NCI-H524 treated with DMSO at 0.1 percent for 48 hours (cell line): ENCODE measurements at regions not wholly inside any gene's neighbourhood (a gene's known extent, or its start where the extent isn't known, plus 50 kb on each side); places are given as distances from the start of the nearest gene placed in this dataset.

Experiments
- DNase-seq: peaks from one replicate; lab custom pipeline; 2025; lab: John Stamatoyannopoulos, UW

DNA sequence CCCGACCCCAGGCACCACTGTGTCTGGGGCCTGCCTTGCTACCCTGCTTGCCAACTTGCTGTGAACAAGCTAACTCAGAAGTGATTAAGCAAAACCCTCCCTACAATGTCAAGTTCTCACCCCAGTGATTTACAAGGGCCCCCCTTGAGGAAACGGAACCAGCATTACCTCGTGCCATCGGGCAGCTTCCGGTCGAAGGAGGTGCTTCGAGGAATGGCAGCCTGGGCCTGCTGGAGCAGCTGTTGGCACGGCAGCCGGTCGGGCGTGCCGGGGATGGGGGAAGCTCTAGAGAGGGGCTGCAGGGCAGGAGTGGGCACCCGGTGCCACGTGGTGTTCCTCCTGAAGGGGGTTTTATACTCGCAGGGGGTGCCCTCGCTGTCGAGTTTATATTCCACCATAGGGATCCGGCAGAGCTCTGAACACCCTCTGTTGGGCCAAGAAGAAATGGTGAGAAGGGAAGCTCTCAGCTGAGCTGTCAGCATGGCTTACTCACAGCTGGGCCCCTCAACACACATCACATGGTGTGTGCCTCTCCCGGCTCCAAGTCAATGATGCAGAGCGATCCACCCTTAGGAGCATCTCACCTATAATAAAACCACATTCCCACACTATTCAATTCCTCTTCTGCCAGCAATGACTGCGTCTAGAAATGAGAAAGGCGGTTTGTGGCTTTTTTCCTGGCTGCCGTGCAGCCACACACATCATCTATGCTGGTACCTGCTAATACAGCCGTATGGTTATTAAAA, 184.4 kb downstream of the SIPA1L2 start:
- DNase-seq = no peak

DNA sequence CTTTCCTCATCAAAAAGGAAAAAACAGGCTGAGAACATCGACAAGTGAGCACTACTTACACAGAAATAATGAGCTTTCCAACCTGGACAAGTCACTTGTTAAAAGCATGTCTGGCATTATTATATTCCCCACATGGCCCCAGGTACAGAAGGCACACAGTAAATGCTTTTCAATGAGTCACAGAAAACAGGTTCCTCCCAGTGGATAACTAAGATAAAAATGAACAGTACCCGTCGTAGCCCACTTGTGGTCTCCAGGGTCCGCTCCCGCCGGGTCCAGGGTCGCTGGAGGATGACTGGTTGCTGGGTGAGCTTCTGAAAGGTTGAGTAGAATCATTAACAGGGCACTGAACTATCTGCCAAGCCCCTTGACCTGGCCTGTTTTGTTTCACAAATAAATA, 186.6 kb downstream of the SIPA1L2 start:
- DNase-seq = no peak

DNA sequence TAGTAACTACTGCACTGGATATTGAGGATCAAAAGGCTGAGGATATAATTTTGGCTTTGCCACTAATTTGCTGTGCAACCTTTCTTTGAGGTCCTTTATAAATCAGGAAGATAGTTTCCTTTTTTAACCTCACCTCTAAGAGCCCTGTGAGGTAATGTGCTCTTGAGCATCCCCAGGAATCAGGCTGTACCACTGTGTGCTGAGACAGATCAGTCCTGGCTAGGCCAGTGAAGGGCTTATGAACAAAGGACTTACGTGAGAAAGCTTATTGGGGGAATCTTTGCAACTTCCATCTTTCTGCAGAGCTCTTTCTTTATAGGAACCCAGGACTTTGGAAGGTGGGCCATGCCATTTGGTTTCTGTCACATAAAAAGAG, 188.9 kb downstream of the SIPA1L2 start:
- DNase-seq = no peak

DNA sequence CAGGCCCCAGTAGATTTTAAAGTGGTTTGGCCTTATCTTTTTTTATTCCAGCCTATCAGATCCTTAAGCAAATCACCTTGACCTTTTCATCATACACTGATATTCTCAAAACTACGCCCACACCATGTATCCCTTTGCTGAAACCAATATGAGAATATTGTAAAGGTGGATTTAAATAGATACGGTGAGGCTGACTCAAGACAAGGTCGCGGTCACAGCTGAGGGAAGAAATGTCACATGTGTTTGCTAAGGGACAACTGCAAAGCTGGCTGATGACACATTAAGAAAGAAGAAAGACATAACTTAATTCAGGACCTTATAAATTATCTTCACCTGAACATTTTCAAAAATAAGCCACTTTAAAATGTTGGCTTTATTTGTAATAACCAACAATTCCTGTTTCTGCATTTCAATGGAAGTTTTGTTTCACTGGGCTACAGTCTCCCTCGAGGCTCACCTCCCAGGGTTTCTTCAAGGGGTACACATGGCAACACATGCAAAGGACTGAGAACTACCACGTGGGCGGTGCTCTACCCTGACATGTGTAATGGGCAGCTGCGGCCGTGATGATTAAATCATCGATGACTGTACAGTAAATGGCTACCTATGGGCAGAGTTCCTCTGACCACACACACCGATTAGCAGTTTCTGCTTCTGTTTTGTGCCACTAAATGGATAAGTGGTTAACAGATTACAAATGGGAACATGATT, 189.5 kb downstream of the SIPA1L2 start:
- DNase-seq = no peak

DNA sequence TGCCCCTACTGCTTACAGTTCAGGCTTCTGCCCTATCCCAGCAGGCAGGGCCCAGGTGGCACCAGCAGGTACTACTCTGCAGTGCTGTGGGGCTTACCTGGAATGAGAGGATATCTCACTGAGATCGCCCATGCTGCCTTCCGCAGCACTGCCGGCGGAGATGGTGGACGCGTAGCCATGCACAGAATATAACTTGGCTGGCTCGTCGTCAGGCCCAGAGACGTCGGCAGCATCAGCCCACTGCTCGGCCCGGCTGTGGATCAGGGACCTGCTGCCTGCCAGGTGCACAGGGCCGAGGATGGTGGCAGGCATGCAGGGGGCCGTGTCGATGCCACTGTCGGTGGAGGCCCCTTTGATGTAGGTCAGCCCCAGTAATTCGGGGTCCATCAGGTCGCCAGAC, 190.9 kb downstream of the SIPA1L2 start:
- DNase-seq = no peak

DNA sequence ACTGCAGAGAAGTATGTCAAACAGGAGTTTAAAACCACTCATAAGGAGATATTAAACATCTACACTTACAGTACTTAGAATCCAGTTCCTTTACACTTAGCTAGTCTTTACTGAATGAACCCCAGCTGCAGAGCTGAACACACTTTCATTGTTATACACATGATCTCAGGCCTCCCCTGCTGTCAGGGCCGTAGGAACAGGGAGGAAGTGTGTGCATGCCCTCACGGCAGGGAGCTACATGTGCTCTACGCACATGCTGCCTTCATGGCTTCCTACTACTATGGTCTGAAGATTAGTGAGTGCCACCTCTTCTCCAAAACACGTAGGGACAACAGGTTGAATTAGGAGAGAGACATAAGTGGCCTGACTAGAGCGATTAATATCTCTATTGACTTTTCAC, 191.5 kb downstream of the SIPA1L2 start:
- DNase-seq = no peak

DNA sequence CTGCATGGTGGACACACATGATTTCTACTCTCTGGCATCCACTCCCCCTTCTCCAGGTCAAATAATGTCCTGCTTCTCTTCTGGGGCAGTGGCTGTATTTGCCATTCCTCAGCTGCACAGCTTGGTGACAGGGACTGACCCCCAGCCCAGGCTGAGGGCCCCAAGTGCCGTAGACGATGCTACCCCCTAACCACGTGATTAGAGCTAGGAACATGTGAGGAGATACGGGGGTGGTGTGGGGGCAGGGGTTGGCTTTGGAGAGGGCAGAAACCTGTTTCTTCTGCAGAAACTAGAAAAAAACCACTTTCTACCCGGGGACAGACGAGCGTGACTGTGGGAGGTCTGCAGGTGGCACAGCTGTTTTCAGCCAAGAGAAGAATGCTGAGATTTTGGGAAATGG, 192.4 kb downstream of the SIPA1L2 start:
- DNase-seq = no peak

DNA sequence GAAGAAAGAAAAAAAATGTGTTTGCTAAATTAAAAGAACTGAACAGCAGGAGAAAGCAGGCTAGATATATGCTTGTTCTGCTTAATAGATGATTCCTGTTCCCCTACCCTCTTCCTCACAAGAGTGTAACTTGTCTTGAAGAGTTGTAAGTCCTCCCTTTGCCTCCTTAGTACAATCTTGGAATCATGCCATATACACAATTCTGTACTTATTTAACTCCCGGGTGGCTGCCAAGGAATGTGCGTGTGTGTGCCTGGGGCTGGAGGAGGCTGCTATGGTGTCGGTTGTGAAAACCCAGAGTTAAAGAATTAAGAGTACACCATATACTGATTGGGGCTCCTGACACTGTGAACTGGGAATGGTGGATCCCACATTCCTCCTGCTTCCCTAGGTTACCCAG, 194.2 kb downstream of the SIPA1L2 start:
- no peak for DNase-seq

DNA sequence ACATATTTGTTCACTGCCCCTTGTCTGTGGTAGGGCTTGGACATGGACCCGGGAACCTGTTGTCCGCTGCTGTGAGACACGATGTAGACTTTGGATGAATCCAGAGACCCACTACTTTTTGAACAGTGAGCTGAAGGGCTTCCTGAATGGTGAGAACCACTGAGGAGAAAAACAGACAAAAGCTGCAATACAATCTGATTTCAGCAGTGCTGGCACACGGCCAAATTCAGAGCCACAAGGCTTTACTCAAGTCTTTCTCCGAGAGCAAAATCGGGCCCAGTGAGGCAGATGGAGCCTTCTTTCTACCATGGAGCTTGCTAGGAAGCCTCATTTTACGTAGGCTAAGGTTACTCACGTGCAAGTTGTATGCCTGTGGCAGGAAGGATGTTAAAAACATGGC, 197.6 kb downstream of the SIPA1L2 start:
- no peak for DNase-seq

DNA sequence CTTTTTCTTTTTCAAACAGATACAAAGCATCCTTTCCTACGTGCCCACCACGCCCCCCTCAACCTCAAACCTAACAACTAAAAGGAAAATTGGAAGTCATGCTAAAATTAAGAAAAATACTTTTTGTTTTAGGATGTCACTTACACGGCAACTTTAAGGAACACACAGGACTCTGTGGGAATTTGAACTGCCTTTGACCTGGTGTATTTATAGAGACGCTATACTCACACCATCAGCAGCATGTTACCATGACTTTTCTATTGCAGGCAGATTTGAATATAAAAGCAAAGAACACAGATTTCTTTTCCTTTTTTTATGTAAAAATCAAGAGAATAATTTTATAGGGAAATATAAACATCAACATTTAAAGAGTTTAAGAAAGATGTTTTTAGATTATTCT, 198.2 kb downstream of the SIPA1L2 start:
- DNase-seq = no peak

DNA sequence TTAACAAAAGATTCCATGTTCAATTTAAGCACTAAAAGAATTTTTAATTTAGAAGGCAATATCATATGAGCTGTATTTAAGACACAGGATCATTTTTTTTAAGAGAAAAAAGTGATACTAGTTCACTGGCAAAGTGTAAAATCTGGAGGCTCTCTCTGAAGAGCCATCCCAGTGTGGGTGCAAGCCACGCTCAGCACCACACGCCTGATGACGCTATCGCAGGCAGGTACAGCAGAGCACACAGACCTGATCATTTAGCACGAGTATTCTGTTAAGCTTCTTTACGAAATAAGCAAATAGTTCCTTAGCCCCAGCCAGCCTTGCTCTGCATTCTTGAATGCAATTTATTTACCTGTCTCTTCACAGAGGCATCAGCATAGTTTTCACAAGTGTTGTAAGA, 198.6 kb downstream of the SIPA1L2 start:
- no peak for DNase-seq

DNA sequence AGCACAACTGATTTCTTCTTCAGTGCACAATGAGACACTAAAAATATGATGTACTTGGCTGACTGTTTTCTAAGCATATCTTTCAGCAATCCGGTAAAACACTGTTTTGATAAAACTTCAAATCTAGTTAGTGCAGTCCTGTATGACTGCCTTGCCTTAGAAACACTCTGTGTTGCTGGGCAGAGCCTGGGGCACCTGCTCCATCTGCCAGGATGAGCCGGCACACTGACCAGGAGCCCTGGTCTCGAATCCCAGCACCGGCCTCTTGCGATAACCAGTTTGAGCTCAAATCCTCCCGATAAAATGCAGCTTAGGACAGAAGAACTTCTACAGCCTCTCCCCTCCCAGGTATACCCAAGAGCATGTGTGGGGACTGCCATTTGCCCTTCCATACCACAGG, 199.5 kb downstream of the SIPA1L2 start:
- DNase-seq = no peak

DNA sequence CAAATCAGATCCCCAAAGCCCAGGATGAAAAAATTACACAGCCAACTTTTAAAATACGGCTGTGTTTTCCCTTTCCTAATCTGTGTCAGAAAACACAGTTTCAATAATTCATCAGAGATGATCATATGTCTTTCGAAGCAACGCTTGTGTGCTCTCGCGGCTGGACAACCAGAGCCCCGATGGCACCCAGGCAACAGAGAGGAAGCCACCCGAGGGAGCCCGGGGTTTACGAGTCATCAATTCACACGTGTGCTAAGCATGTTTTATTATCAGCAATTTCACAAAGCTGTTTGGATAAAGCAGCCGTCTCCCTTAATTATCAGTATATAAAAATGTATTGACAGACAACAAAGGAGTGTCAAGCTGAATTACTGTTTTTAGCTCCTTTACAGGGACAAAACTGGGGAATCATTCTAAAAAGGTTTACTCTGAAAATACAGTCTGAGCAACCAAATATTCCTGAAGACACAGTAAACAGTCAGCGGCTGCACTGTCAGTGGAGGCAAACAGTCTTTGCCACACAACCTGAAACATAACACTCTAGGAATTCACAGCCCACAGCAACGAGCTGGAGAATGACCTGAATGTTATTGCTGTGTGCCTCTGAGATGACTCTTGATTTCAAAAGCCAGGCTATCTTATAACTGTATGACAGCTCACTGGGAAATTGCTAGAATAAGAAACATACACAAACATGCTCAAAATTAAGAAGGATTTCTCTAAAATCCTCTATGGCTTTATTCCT, 201.0 kb downstream of the SIPA1L2 start:
- DNase-seq = no peak

DNA sequence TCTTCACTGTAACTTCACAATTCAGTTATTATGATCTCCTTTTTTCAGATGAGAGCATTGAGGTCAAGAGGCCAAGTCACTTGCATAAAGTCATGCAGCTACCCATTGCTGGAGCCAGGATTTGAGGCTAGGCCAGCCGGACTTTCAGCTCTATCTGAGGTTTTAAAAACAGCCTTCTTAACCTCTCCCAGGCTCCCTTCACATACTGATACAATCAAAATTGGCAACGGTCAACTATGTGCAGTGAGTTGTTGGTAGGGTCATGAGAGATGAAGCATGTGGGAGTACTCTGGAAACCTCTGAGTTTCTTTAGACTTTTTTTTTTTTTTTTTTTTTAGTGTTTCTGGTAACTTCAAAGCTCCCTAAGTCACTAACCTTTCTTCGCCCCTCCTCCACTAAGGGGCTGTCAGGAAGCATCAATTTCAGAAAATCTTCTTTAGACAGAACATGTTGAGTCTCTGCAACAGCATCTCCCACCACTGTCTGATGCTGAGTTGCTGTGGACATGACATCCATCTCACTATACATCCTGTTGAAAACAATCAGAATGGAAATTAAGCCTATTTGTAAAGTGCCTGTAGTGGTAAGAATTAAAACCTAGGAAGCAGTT, 201.8 kb downstream of the SIPA1L2 start:
- DNase-seq = no peak

DNA sequence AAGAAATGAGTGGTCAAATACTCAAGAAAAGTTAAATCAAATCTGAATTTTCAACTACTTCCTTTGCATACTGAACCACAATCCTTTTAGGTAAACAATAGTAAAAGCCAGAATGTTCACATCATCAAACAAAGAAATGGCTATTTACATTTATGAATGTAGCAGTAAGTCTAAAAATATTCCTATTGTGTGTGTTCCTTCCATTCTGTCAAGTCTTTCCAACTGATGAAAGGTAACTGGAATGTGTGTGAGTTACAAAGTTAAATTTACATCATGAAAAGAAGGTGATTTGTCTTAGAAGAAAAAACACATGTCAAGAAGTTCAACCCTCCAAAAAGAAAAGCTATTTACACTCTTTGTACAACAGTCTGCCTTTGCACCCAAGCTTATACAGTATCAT, 203.1 kb downstream of the SIPA1L2 start:
- no peak for DNase-seq

DNA sequence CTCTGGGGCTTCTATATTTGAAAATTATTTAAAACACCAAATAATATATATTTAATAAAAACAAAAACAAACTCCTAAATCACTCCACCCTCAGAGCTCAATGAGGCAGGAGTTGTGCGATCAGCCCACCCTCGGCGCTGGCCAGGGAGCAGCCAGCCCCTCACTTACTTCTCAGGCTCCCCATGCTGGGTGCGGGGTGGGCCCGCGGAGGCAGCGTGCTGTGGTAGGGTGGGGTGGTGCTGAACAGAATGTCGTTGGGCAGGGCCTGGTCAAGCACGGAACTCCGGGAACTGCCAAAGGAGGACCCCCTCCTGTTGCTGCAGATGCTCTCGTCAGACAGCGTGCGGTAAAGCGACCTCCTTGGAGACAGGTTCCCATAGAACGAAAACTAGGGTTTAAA, 204.5 kb downstream of the SIPA1L2 start:
- no peak for DNase-seq

DNA sequence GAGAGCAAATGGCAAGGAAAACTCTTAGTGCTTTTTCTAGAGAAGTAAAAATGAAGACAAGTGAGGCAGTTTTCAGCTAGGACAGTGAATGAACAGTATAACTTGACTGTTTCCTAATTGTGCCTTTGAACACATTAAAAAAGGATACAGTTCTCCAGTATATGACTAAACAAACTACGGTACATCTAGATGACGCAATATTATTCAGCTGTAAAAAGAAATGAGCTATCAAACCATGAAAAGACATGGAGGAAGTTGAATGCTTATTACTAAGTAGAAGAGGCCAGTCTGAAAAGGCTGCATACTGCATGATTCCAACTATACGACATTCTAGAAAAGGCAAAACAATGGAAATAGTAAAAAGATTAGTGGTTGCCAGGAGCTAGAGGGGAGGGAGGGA, 206.3 kb downstream of the SIPA1L2 start:
- no peak for DNase-seq

DNA sequence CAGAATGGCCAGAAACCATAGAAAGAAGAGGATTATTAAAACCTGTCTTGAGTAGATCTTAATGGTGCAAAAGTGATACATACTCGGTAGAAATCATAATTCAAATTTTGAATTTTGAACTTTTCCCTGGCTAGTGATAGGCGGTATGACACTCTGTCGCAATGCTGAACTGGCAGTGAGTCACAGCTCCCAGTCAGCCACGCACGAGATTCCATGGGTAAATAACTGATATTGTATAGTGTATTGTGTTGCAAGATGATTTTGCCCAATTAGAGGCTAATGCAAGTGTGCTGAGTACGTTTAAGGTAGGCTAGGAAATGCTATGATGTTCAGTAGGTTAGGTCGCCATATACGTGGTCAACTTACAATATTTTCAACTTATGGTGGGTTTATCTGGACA, 207.0 kb downstream of the SIPA1L2 start:
- no peak for DNase-seq

DNA sequence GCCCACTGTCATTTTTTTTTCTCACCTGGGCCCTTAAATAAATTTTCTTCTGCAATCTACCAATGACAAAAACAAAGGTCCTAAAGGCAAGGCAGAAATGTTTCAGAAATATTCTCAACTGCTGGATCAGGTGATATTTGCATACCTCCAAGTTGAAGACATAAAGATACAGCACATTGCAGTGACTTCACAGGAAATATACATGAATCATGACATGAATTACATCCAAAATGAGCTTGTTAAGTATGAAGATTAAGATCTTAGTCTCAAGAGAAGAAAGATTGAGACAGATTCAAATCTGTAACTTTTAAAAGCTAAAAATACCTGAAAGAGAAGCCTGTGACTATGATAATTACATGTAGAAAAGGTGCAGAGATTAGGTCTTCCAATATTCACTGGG, 207.8 kb downstream of the SIPA1L2 start:
- no peak for DNase-seq

DNA sequence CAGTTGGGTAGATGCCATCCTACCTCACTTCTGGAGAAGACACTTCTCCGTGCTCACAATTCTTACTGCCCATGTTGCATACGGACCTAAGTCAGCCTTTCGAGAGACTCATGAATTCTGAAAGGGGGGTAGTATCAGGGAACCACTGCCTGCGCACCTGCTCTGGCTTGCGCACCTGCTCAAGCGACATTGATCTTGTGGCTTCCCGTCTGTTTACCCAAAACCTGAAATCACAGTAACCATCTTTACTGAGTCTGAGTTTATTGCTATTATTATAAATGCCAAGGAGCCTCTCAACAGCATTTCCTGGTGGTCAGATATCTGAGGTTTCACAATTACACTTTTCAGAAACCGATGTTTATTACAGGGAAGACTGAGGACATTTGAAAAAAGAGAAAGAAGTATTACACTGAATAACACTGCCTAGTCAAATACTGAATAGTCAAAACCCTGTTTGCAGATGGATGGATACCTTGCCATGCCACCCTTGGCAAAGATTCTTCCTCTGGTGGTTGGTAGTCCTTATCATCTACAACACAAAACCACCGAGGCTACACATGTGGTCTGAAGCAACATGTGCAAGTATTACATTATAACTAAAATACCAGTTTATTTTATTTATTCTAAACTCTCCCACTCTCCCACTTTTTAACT, 208.7 kb downstream of the SIPA1L2 start:
- DNase-seq = no peak

DNA sequence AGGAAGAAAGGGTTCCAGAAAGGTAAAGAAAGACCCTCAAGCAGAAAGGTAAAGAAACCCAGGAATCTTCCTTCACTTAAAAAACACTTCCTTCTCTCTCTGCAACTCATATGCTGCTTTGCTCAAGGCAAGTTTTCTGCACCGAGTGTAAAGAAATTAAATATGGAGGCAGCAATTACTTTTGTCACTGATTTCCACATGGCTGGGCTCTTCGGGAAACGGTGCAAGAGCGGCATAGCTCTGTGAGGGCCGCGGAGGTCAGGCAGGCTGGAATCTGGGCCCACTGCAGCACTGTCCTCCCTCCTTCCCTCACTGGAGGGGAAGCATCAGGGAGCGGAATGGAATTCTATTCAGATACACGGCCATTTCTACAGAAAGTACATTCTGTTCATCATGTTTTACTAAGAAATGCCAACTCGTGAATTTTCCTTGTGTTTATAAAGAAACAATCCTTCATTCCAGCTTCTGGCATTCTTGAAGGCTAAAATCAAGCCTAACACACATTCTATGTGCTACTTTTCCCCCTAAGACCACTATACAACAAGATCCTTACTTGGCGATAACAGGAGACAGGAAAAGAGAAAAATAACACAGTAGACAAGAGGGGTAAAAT, 212.2 kb downstream of the SIPA1L2 start:
- no peak for DNase-seq

DNA sequence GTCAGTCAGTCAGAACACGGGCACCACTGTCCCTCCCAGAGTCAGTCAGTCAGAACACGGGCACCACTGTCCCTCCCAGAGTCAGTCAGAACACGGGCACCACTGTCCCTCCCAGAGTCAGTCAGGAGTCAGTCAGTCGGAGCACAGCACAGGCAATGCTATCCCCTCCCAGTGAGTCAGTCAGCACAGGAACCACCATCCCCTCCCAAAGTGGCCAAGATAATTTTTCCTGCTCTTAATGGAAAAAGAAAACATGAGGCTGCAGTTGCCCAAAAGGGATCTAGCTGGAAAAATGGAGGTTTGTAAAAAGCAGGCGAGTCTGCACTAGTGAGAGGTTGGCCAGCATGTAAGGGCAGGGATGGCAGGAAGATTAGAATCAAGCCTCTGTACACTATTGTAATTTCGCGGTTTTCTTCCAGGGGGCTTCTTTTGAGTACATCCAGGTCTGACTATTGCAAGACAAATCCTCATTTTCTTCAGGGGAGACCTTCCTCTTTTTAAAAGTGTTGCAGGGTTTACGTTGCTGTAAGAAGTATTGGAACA, 213.8 kb downstream of the SIPA1L2 start:
- no peak for DNase-seq
